ENCODE measurements at regions not wholly inside any gene's neighbourhood (a gene's known extent, or its start where the extent isn't known, plus 50 kb on each side); places are given as distances from the start of the nearest gene placed in this dataset.

DNA sequence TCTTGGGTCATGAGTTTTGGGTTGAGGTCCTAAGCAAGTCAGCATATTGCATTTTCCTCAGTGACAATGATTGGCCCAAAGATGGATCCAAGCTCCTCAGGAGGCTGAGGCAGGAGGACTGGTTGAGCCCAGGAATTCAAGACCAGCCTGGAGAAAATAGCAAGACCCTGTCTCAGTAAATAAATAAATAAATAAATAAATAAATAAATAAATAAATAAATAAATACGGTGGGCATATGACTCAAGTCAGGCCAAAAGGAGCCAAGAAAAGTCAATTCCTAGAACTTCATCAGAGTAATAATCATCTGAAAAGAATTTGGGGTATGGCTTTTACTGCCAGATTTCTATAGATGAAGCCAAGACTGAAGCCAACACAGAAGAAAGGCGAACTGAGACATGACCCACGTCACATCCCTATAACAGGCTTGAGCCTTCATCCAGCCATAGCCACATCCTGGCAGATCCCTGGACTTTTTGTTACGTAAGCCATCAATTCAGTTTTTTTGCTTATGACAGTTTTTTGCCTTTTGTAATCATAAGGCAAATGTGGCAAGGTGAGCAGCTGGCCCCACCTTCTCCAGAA is 88.5 kb upstream of the NFASC start:
- TF ChIP-seq FOXK2 (IDR thresholded peaks at IDR 0.05) (no peak), FOXM1 (IDR thresholded peaks at IDR 0.05; ENCODE audit: borderline replicate concordance) (no peak), SP1 (IDR thresholded peaks at IDR 0.05) (no peak), FOXA1 (IDR thresholded peaks at IDR 0.05) (no peak), HDGF (IDR thresholded peaks at IDR 0.05; ENCODE audit: borderline replicate concordance) (no peak), ELF4 (IDR thresholded peaks at IDR 0.05) (no peak), TARDBP (IDR thresholded peaks at IDR 0.05) (no peak), BHLHE40 (IDR thresholded peaks at IDR 0.05; ENCODE audit: borderline replicate concordance) (no peak), SUZ12 (IDR thresholded peaks at IDR 0.05) (no peak), NFRKB (IDR thresholded peaks at IDR 0.05) (no peak), ZNF384 (IDR thresholded peaks at IDR 0.05) (no peak), ARNT (IDR thresholded peaks at IDR 0.05) (no peak), L3MBTL2 (conservative IDR thresholded peaks at IDR 0.05) (no peak)
- TF ChIP-seq, protein P1, sequence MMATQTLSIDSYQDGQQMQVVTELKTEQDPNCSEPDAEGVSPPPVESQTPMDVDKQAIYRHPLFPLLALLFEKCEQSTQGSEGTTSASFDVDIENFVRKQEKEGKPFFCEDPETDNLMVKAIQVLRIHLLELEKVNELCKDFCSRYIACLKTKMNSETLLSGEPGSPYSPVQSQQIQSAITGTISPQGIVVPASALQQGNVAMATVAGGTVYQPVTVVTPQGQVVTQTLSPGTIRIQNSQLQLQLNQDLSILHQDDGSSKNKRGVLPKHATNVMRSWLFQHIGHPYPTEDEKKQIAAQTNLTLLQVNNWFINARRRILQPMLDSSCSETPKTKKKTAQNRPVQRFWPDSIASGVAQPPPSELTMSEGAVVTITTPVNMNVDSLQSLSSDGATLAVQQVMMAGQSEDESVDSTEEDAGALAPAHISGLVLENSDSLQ (IDR thresholded peaks at IDR 0.05): no peak

All from HEK293T (cell line).